HuH-7 (cell line): ENCODE measurements at regions not wholly inside any gene's neighbourhood (a gene's known extent, or its start where the extent isn't known, plus 50 kb on each side); places are given as distances from the start of the nearest gene placed in this dataset.
"Not testable (repeated sequence)": the region's sequence is repeated elsewhere in the genome, so short reads cannot be mapped to it uniquely, and the experiment has no call there.

Source experiments
- DNase-seq: peaks from one replicate; pipeline ENCODE4 v3.0.0; 2011; ENCODE audit warnings: low spot score

- no peak for DNase-seq
These were observed 595.9 kb upstream of the AUTS2 start for GRCh38 chr7:69002416-69002815.

- DNase-seq, result no peak
These were observed 586.1 kb upstream of the AUTS2 start for GRCh38 chr7:69012149-69012548.

- no peak for DNase-seq
These were observed 581.1 kb upstream of the AUTS2 start for GRCh38 chr7:69017208-69017607.

- no peak for DNase-seq
These were observed 580.1 kb upstream of the AUTS2 start for GRCh38 chr7:69018200-69018599.

GRCh38 chr7:69019437-69019836 lies 578.8 kb upstream of the AUTS2 start:
- DNase-seq, result no peak

GRCh38 chr7:69020536-69020935 lies 577.7 kb upstream of the AUTS2 start:
- DNase-seq, result no peak

GRCh38 chr7:69025249-69025648 lies 573.0 kb upstream of the AUTS2 start:
- DNase-seq, result no peak

- DNase-seq, result no peak
These were observed 565.4 kb upstream of the AUTS2 start for GRCh38 chr7:69032848-69033247.

GRCh38 chr7:69035826-69036225 lies 562.4 kb upstream of the AUTS2 start:
- DNase-seq, result no peak

- DNase-seq, result no peak
These were observed 562.0 kb upstream of the AUTS2 start for GRCh38 chr7:69036301-69036700.

- DNase-seq, result no peak
These were observed 559.4 kb upstream of the AUTS2 start for GRCh38 chr7:69038915-69039314.

GRCh38 chr7:69042138-69042537 lies 556.1 kb upstream of the AUTS2 start:
- no peak for DNase-seq

GRCh38 chr7:69047151-69047754 lies 551.0 kb upstream of the AUTS2 start:
- DNase-seq, result no peak

- no peak for DNase-seq
These were observed 548.9 kb upstream of the AUTS2 start for GRCh38 chr7:69049326-69049725.

- DNase-seq, result no peak
These were observed 545.8 kb upstream of the AUTS2 start for GRCh38 chr7:69052447-69052846.

- DNase-seq, result no peak
These were observed 537.8 kb upstream of the AUTS2 start for GRCh38 chr7:69060516-69060915.

- no peak for DNase-seq
These were observed 536.1 kb upstream of the AUTS2 start for GRCh38 chr7:69062020-69062765.

GRCh38 chr7:69067397-69067796 lies 530.9 kb upstream of the AUTS2 start:
- DNase-seq, result no peak

GRCh38 chr7:69070476-69070875 lies 527.8 kb upstream of the AUTS2 start:
- DNase-seq, result no peak

GRCh38 chr7:69076566-69076965 lies 521.7 kb upstream of the AUTS2 start:
- DNase-seq, result no peak

- no peak for DNase-seq
These were observed 519.1 kb upstream of the AUTS2 start for GRCh38 chr7:69078997-69079769.

- DNase-seq, result not testable (repeated sequence)
These were observed 511.0 kb upstream of the AUTS2 start for GRCh38 chr7:69087281-69087680.

- DNase-seq, result no peak
These were observed 510.1 kb upstream of the AUTS2 start for GRCh38 chr7:69088185-69088584.
